GM21447 (cell line): ENCODE measurements at regions not wholly inside any gene's neighbourhood (a gene's known extent, or its start where the extent isn't known, plus 50 kb on each side); places are given as distances from the start of the nearest gene placed in this dataset.
"Not testable (repeated sequence)": the region's sequence is repeated elsewhere in the genome, so short reads cannot be mapped to it uniquely, and the experiment has no call there.

ENCODE experiments used
- ATAC-seq: cut with Tn5 transposase; IDR thresholded peaks from one replicate; pipeline ENCODE4 v1.9.1; 2021; ENCODE audit not compliant: unreplicated experiment

DNA sequence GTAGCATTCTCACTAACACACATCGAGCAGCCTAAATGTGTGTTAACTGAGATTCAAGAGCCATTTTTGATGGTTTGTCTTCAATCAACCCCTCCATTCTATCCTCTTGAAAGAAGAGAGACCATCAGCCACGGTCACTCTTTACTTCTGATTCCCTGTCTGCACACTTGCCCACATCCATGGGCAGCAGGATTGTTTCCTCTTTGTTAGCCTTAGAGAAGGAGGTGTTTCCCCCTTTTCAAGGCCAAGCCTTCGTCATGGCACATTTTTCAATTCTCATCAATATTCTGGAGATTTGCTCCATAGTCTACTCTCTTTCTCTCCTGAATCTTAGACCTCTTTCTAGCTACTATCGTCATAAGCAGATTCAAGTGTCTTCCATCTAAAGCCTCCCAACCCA, 522.4 kb upstream of the NAALADL2 start:
- no peak for ATAC-seq

DNA sequence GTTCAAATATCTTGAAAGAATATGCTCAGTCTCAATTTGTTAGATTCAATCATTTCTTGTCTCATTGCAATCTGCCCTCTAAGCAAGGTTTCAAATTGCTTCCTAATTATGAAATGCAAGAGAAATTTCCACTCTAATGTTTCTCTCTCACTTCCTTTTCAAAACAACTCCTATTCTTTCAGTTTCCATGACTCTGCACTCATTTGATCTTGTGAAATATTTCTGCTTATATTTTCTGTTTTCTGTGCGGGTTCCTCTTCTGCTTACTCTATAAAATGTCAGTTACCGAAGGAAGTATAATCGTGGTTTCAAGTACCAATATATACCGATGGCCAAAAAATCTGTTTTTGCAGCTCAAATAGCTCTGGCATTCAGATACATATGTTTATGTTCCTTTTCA, 521.9 kb upstream of the NAALADL2 start:
- ATAC-seq, result no peak

DNA sequence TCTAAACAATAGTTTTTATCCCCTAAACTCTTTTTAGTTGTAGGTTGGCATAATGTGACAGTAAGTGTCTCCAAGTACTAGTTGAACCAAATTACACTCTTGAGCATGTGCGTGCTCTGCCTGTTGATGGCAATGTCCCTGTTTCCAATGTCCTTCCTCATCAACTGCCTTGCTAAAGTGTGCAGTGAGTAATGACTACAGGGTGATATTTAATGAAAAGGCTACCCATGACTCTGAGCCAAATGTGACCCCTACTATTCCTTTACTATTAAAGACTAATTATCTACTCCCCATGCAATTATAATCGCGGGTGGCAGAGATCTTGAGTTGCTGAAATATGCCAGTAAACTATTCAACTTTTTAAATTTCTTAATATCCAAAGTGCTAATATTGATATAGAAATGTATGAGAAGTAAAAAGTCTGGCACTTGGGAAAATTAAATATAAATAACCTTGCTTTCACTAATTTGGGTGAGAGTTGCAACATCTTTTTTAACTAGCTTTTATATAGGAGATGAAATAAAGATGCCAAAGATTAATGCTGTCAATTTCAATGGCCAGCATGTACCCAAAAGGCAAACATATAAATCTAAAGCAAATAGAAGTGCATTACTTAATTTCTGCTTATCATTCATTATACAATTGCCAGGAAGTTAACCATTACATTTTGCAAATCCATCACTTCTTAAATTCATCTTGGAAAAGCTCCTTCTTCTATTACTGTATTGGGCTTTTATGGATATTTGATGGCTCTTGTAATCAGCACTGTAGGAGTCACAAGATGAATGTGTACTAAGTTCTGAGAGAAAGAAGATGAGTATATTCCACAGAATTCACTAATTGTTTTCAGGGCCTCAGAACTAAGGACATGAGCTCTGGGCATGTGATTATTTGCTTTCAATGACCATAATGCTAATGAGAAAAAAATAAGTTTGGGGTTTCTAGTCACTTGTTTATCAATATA, 518.2 kb upstream of the NAALADL2 start:
- no peak for ATAC-seq

DNA sequence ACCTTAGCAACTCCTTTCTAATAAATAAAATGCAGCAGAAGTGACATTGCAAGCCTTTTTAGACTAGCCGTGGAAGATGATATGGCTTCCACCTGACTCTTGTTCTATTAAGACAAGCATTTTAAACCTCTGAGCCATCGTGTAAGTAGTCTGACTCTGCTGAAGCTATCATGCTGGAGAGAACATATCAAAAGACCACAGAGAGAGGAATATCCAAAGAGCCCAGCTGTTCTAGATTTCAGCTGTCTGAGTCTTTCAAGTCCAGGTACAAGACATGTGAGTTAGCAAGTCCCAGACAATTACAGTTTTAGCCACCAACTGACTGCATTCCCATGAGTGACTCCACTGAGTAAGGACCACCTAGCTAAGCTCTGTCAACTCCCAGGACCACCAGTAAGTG, 517.0 kb upstream of the NAALADL2 start:
- no peak for ATAC-seq

DNA sequence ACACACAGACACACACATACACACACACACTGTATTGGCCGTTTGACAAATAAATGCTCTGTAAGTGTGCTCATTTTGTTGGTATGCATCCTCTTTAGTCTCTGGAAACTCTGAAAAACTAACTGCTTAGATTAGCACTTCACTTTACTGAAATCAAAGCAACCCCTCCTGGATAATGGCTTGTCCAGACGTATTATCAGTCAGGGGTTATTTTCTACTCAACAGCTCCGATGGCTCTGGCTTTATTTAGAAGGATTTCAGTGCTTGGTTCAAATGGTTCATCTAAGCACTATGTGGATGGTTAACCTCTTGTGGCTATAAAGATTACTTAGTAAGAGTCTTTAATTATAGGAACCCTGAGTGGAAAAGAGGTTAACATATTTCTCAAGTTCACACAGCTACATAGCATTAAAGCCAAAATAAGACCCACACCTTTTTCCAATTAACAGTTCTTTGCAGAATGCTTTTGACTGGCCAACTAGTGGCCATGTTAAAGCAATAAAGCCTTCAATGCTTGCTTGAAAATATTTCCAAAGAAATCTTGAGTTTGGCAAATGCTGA, 516.1 kb upstream of the NAALADL2 start:
- ATAC-seq, result no peak

DNA sequence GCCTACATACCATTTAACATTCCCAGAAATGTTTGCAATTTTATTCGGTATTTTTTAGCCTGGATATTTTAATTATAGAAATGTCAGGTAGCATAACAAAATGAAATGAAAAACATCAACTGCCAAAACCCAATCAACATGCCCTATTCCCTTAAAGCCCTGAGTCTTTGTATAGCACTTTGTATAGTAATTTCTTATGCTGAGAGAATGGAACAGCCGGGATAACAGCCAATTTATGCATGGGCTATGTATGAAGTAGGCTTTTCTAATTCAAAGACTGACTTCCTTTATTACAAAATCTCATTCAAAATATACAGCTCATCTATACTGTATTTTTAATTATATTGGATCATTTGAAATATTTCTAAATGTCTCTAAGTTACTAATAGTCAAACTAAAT, 513.0 kb upstream of the NAALADL2 start:
- ATAC-seq, result no peak

DNA sequence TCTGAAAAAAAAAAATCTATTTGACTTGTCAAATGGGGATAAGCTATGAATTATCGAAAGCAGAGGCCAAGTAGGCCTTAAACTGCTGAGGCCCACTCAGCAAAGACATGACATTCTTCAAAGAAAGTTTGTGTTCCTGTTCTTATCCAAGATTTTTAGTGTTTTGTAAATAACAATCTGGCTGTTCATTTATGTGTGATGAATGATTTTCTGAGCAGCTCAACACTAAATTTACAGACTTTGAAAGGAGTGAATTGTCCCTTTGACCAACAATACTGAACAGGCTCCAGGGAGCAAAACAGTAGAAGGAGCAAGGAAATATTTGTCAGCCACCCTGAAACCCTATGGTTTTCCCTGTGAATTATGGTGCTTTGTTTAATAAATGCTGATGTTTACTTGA, 512.6 kb upstream of the NAALADL2 start:
- ATAC-seq, result no peak

DNA sequence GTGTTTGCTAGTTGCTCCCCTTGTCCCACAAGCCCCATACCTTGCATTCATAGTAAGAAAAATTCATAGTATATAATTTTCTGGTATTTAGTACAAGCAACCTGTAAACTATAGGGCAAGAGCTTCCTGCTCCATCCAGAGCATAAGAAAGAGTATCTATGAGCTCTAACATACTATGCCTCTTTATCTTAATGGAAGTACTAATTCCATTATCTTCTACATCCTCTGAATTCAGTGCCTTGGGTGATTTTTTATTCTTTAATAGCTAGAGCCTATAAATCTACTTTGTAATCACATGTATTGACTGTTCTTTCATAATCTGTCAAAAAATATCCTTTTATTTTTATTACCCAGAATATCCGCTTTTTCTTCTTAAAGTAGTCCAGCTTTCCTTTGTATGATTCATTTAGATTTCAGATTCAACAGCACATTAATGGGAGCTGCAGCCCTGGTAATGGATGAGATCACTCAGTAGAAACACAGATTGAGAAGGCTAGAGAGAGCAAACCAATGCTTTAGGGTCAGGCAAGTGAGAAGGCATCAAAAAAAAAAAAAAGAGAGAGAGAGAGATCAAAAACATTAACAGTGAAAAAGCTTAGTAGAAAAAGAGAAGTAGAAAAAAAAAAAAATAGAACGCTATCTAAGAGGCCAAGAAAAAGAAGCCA, 511.5 kb upstream of the NAALADL2 start:
- ATAC-seq, result no peak

DNA sequence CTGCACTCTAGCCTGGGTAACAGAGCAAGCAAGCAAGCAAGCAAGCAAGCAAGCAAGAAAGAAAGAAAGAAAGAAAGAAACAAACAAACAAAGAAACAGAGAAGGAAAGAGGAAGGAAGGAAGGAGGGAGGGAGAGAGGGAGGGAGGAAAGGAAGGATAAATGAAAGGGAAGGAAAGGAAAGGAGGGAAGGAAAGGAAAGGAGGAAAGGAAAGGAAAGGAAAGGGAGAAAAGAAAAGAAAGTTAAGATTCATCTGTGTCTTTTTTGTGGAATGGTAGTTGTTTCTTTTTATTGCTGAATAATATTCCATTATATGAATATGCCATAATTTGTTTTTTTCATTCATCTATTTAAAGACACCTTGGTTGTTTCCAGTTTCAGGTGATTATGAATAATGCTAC, 506.9 kb upstream of the NAALADL2 start:
- ATAC-seq, result no peak

DNA sequence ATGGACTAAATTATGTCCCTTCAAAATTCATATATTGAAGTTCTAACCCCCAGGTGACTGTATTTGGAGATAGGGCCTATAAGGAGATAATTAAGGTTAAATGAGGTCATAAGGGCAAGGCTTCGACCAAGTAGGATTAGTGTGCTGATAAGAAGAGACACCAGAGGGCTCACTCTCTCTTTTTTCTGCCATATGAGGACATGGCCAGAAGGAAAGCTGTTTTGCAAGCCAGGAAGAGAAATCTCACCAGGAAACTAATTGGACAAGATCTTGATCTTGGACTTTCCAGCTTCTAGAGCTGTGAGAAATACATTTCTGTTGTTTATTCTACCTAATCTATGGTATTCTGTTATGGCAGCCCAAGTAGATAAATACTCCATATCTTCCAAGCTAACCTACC, 503.6 kb upstream of the NAALADL2 start:
- ATAC-seq, result no peak

DNA sequence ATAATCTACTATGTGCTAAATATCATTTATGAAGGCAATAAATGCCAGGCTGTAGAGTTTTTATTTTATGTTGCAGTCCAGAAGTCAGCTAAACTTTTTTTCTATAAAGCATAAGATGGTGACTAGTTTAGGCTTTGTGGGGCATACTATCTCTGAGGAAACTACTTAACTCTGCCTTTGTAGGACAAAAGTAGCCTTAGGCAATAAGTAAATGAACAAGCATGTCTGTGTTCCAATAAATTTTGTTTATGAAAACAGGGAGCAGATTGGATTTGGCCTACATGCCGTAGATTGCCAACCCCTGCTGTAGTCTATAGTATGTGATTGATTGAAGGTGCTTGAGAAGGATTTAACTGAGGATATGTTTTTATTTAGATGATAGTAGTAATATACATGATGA, 502.5 kb upstream of the NAALADL2 start:
- no peak for ATAC-seq

DNA sequence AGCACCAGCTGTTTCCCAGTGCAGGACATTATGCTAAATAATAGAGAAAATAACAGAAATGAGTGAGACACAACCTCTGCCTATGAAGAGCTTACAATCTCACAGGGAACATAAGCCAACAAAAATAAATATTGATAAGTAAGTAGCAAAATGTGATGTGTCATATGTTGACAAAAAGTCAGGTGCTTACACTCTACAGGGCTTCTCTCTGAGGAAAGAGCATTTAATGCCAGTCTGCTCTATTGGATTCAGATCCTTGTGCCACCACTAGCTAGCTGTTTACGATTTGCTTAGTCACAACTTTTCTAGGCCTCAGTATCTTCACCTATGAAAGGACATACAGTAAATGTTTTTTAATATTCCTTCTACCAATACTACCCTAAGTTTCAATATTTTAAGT, 500.9 kb upstream of the NAALADL2 start:
- ATAC-seq, result no peak

DNA sequence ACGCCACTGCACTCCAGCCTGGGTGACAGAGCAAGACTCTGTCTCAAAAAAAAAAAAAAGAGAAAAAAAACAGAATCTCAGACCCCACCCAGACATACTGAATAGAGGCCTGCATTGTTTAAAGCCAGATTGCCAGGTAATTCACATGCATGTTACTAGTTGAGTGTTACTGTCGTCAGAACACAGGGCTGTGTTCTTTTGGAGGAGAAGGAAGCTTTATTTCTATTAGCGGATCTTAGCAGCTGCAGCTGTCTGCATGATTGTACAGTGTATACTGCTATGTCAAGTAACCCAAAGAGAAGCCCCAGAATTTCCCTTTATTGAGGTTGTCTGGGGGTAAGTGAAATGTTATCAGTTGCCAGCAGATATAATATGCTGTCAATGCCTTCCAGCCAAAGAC, 496.6 kb upstream of the NAALADL2 start:
- no peak for ATAC-seq

DNA sequence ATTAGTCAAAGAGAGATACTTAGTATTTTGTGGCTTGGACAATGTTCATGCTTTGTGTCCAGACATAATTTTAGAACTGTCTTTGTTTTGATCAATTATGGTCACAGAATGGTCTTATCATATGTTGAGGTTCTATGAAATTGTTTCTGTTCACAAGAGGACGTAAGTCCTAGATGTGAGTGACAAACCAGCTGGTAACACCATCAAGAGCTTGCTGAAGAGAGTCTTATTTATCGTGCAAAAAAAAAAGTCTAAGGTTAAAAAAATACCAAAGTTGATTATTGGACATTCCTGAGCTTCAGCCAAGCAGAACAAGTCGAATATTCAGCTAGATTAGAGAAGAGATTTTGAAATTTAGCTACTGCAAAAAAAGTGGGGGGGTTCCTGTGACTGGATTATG, 495.9 kb upstream of the NAALADL2 start:
- no peak for ATAC-seq

DNA sequence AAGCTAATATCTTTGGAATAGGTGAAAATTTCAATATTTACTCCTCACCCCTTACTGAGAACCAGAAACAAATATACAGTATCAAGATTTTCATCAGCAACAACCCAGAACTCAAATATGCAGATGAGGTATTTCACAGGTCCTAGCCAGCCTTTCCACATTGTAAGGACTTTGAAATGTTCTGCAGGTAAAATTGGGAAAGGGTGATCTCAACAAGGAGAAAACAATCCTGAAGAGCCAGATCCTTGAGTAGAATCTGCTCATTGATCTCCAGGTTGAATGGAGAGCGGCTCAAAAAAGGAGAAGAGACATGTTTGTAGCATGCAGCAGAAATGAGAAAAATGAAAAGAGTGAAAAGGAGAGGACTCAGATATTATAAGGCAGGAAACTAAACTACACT, 493.3 kb upstream of the NAALADL2 start:
- no peak for ATAC-seq

DNA sequence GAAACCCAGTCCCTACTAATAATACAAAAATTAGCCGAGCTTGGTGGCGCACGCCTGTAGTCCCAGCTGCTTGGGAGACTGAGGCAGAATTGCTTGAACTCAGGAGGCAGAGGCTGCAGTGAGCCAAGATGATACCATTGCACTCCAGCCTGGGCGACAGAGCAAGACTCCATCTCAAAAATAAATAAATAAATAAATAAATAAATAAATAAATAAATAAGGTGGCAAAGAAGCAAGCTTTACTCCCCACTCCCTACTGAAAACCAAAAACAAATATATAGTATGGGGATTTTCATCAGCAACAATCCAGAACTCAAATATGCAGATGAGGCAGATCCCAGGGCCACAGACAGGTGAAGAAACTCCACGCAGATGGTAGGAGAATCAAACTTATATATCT, 492.2 kb upstream of the NAALADL2 start:
- not testable (repeated sequence) for ATAC-seq

DNA sequence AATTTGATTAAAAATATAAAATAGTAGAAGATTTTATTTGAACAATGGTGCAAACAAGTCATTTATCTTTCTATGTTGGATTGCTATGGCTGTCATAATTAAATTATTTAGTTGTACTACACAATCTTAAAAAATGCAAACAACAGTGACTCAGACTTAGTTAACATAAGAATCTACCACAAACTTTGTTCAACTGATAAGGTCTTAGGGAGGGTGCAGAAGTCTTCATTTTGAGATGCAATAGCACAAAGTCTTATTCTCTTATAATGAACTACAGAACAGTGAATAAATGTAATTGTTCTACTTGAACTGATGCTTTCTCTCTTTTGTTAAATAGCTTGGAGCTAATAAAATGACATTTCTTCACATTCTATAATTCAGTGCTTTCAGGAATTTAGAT, 482.8 kb upstream of the NAALADL2 start:
- ATAC-seq, result no peak

DNA sequence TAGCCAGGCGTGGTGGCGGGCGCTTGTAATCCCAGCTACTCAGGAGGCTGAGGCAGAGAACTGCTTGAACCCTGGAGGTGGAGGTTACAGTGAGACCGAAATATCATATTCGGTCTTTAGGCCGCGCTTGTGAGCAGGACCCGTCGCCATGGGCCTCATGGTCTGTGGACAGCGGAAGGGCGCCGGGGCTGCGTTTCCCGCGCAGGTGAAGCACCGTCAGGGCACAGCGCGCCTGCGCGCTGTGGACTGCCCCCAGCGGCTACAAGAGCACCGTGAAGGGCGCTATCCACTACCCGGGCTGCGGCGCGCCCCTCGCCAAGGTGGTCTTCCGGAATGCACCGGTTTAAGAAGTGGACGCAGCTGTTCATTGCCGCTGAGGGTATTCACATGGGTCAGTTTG, 482.0 kb upstream of the NAALADL2 start:
- no peak for ATAC-seq

DNA sequence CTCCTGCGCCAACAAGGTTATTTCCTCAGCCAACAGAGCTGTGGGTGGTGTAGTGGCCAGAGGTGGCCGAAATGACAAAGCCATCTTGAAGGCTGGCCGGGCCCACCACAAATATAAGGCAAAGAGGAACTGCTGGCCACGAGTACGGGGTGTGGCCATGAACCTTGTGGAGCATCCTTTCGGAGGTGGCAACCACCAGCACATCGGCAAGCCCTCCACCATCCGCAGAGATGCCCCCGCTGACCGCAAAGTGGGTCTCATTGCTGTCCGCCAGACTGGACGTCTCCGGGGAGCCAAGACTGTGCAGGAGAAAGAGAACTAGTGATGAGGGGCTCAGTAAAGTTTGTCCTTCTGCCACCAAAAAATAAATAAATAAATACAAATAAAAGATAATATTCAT, 481.4 kb upstream of the NAALADL2 start:
- ATAC-seq, result no peak

DNA sequence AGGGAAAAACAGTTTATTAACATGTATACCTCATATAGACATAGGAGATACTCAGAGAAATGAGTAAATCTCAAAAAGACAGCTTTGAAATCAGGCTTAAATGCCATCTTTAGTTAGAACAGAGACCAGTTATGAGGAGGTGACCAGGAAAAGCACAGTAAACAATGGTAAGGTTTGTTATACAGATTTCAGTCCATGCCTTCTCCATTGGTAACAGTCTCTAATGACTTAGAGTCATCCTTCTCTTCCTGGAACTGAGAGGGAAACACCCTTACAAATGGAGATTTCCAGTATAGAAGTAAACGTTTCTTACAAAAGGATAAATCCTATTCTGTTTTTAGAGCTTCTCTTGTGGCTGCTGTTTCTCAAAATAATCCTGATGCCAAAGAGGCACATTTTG, 476.3 kb upstream of the NAALADL2 start:
- ATAC-seq, result no peak

DNA sequence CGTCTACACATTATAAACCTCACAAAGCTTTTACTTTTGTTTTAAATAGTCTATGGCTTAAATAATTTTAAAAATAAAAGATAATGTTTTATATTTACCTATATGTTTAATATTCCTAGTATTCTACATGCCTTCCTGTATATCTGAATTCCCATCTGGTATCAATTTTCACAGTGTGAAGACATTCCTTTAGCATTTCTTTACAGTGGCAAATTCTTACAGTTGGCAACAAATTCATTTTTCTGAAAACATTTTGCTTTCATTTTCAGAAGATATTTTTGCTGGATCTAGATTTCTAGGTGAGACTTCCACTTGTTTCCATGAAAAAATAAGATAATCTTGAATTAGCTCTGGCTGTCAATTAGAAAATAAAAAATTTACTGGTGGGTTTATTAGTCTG, 471.4 kb upstream of the NAALADL2 start:
- ATAC-seq, result no peak

DNA sequence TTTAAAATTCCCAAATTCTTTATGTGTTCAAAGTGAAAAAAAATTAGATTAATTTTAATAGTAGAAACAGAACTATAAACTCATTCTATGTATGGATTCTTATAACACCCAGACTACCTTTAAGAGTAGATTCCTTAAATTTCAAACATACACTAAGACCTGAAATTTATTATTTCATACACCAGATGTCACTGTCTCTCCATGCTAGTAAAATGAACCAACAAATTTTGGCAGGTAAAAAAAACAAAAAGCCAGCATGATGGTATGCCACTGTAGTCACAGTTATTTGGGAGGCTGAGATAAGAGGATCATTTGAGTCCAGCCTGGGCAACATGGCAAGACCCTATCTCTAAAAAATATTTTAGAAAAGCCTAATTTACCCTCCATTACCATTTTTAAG, 461.3 kb upstream of the NAALADL2 start:
- ATAC-seq, result no peak
